HCT116 (cell line): ENCODE measurements at regions not wholly inside any gene's neighbourhood (a gene's known extent, or its start where the extent isn't known, plus 50 kb on each side); places are given as distances from the start of the nearest gene placed in this dataset.

Experiments
- ATAC-seq: fragments of 200-7000 bp; cut with Tn5 transposase; 2 replicates; pipeline ENCODE4 v1.9.1; 2020; ENCODE audit warnings: mild to moderate bottlenecking, moderate library complexity
- BruUV-seq: library from RNA; stranded (reverse); fragments of 400-500 nt; replicated peaks from 2 replicates; lab custom pipeline; 2021; lab: Mats Ljungman, UMichigan
- CTCF ChIA-PET: fragments of 300-600 bp; sonication (Branson Sonifier 250); formaldehyde crosslinking; loops from one replicate; lab custom pipeline; 2021; ENCODE audit warnings: antibody characterized with exemption; lab: Charles Lee
- POLR2A ChIA-PET: fragments of 300-600, 350-600 bp; sonication (Branson Sonifier 250); formaldehyde crosslinking; loops from one replicate; lab custom pipeline; 2021; ENCODE audit warnings: antibody characterized with exemption; lab: Charles Lee
- RAD21 ChIA-PET, 2 experiments: fragments of 300-600 bp; sonication (Branson Sonifier 250); formaldehyde crosslinking; loops; one replicate each; lab custom pipeline; 2023; ENCODE audit warnings: low total read pairs in 2 of 2; ENCODE audit not compliant: uncharacterized antibody in 2 of 2, unreplicated experiment in 2 of 2, low non-redundant PET in 1 of 2; lab: Charles Lee
- DNase-seq: peaks from one replicate; pipeline ENCODE4 v3.0.0-alpha.2; 2010; ENCODE audit warnings: low read depth, low spot score
- H2AFZ ChIP-seq: fragments of 200-600 bp; shearing (Covaris generic), sonication (generic); 2 replicates; pipeline ENCODE4 v1.6.1; 2017; ENCODE audit warnings: low read depth, mixed run types, mixed read lengths, antibody characterized with exemption, low read length; ENCODE audit not compliant: poor library complexity, severe bottlenecking
- H3K27ac ChIP-seq: 2 replicates; pipeline ENCODE4 v1.5.1; 2012; ENCODE audit warnings: low read depth, low read length
- H3K27me3 ChIP-seq: fragments of 200-600 bp; sonication (generic); 2 replicates; pipeline ENCODE4 v1.6.1; 2016; ENCODE audit warnings: mixed run types, low read length, mixed read lengths; ENCODE audit not compliant: insufficient read depth
- H3K36me3 ChIP-seq, 2 experiments: fragments of 200-500 bp in 1 of 2; fragments of 200-600 bp in 1 of 2; sonication (Bioruptor generic) in 1 of 2; sonication (generic) in 1 of 2; 2 replicates each; pipeline versions ENCODE4 v1.5.1 to v1.6.1; 2014 to 2016; ENCODE audit warnings: low read length in 2 of 2, inconsistent platforms in 1 of 2, mixed read lengths in 1 of 2, mixed run types in 1 of 2; ENCODE audit not compliant: insufficient read depth in 2 of 2, control insufficient read depth in 1 of 2
- H3K4me1 ChIP-seq, 2 experiments: fragments of 200-600 bp in 1 of 2; sonication (generic) in 1 of 2; 2 replicates each; pipeline versions ENCODE4 v1.5.1 to v1.6.1; 2012 to 2017; ENCODE audit warnings: low read length in 2 of 2, inconsistent platforms in 1 of 2, mild to moderate bottlenecking in 1 of 2, mixed read lengths in 1 of 2, mixed run types in 1 of 2, moderate library complexity in 1 of 2; ENCODE audit not compliant: insufficient read depth in 2 of 2, control insufficient read depth in 1 of 2
- H3K4me2 ChIP-seq: fragments of 200-600 bp; sonication (generic); 2 replicates; pipeline ENCODE4 v1.6.1; 2017; ENCODE audit warnings: mixed run types, low read length, mixed read lengths
- H3K4me3 ChIP-seq, 2 experiments: fragments of 200-600 bp in 1 of 2; sonication (generic) in 1 of 2; replicated peaks in 1 of 2; 2 replicates each; pipeline ENCODE4 v1.5.1; 2011 to 2016; ENCODE audit warnings: low read length in 2 of 2, control low read depth in 1 of 2, low read depth in 1 of 2, mild to moderate bottlenecking in 1 of 2, mixed read lengths in 1 of 2, mixed run types in 1 of 2
- H3K79me2 ChIP-seq: fragments of 200-600 bp; sonication (generic); 2 replicates; pipeline ENCODE4 v1.6.1; 2017; ENCODE audit warnings: mild to moderate bottlenecking, mixed run types, low read length, moderate library complexity, mixed read lengths; ENCODE audit not compliant: insufficient read depth
- H3K9ac ChIP-seq: fragments of 200-600 bp; sonication (generic); 2 replicates; pipeline ENCODE4 v1.6.1; 2016; ENCODE audit warnings: low read length, mixed read lengths
- H3K9me2 ChIP-seq: fragments of 200-600 bp; sonication (generic), shearing (Covaris generic); 2 replicates; pipeline ENCODE4 v1.6.1; 2017; ENCODE audit warnings: mixed run types, mild to moderate bottlenecking, moderate library complexity; ENCODE audit not compliant: insufficient read depth
- H3K9me3 ChIP-seq, 2 experiments: fragments of 200-500 bp in 1 of 2; fragments of 200-600 bp in 1 of 2; sonication (Bioruptor generic) in 1 of 2; sonication (generic) in 1 of 2; 2 replicates each; pipeline ENCODE4 v1.6.1; 2014 to 2017; ENCODE audit warnings: low read length in 2 of 2, mixed read lengths in 2 of 2, inconsistent platforms in 1 of 2, low read depth in 1 of 2, mild to moderate bottlenecking in 1 of 2, mixed run types in 1 of 2, moderate library complexity in 1 of 2; ENCODE audit not compliant: control insufficient read depth in 1 of 2, insufficient read depth in 1 of 2
- H4K20me1 ChIP-seq: fragments of 200-600 bp; sonication (generic), shearing (Covaris generic); 2 replicates; pipeline ENCODE4 v1.6.1; 2017; ENCODE audit warnings: mixed run types, mild to moderate bottlenecking, moderate library complexity; ENCODE audit not compliant: insufficient read depth
- CBX3 ChIP-seq: IDR thresholded peaks from 2 replicates; pipeline ENCODE4 v1.6.1; 2012; ENCODE audit warnings: low read depth
- EGR1 ChIP-seq: IDR thresholded peaks from 2 replicates; pipeline ENCODE4 v1.6.1; 2012; ENCODE audit warnings: low read depth
- ELF1 ChIP-seq: IDR thresholded peaks from 2 replicates; pipeline ENCODE4 v1.6.1; 2012; ENCODE audit warnings: low read depth, borderline replicate concordance
- EZH2phosphoT487 ChIP-seq: fragments of 200-600 bp; IDR thresholded peaks from 2 replicates; pipeline ENCODE4 v1.6.1; 2018; ENCODE audit warnings: antibody characterized with exemption, borderline replicate concordance
- POLR2AphosphoS5 ChIP-seq: IDR thresholded peaks from 2 replicates; pipeline ENCODE4 v1.6.1; 2011; ENCODE audit warnings: mild to moderate bottlenecking, low read depth, low read length, moderate library complexity
- SIN3A ChIP-seq: IDR thresholded peaks from 2 replicates; pipeline ENCODE4 v1.6.1; 2012; ENCODE audit warnings: low read depth
- SP1 ChIP-seq: IDR thresholded peaks from 2 replicates; pipeline ENCODE4 v1.6.1; 2012; ENCODE audit warnings: low read depth
- SRF ChIP-seq: IDR thresholded peaks from 2 replicates; pipeline ENCODE4 v1.6.1; 2012; ENCODE audit warnings: low read depth
- TCF7L2 ChIP-seq: IDR thresholded peaks from 2 replicates; pipeline ENCODE4 v1.7.0; 2011; ENCODE audit warnings: borderline replicate concordance, inconsistent platforms; ENCODE audit not compliant: insufficient read depth, insufficient read length; ENCODE audit errors: extremely low read depth
- YY1 ChIP-seq: IDR thresholded peaks from 2 replicates; pipeline ENCODE4 v1.6.1; 2011; ENCODE audit warnings: low read length, low read depth, moderate library complexity, mild to moderate bottlenecking; ENCODE audit not compliant: insufficient replicate concordance; ENCODE audit errors: extremely low read depth
- ZNF274 ChIP-seq: fragments of 200-500 bp; sonication (Bioruptor generic); IDR thresholded peaks from 2 replicates; pipeline ENCODE4 v1.6.1; 2014; ENCODE audit warnings: mild to moderate bottlenecking, low read depth, low read length, inconsistent platforms
- intact Hi-C: fragments of 100-400 bp; cut with micrococcal nuclease; formaldehyde crosslinking; loops from 2 replicates; pipeline ENCODE4 v1.10.0; 2022
- TF ChIP-seq, protein P1 (sequence below): IDR thresholded peaks from 2 replicates; pipeline ENCODE4 v1.6.1; 2012; ENCODE audit warnings: low read depth
- TF ChIP-seq, protein P2 (sequence below): IDR thresholded peaks from 2 replicates; pipeline ENCODE4 v1.6.1; 2012
- TF ChIP-seq, protein P3 (sequence below): IDR thresholded peaks from 2 replicates; pipeline ENCODE4 v1.6.1; 2012

DNA sequence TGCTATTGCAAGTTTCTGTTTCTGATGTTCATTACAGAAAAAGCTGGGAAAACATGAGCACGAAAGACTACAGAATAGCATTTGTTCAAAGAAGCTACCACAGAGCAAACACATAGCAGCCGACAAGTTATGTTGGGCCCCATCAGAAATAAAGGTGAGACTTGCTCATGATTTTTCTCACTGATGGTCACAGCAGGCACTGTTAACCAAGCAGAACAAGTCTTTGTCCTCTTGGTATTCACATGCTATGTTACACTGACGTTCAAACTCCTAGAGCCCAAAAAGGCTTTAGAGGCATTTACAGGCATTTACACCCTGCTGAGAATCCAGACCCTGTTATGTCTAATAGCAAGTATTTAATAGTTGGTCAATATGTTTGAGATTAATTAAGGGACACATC is 235.0 kb upstream of the HNMT start:
- no peak overlapping the region for H3K27ac ChIP-seq
- H3K36me3 ChIP-seq = no peaks in the 10 kb centered on the region
- POLR2A ChIA-PET = no interaction called here
- DNase-seq (no peak), ATAC-seq (no peak)
- no peaks in the 10 kb centered on the region for H3K79me2 ChIP-seq
- H3K4me1 ChIP-seq = no peaks in the 10 kb centered on the region
- CTCF ChIA-PET = no interaction called here
- no peaks in the 10 kb centered on the region for H4K20me1 ChIP-seq
- H3K9ac ChIP-seq = no peak overlapping the region
- no peak overlapping the region for H2AFZ ChIP-seq
- no TSS peak for BruUV-seq
- intact Hi-C loops = no loop called here
- H3K9me2 ChIP-seq = no peaks in the 10 kb centered on the region
- RAD21 ChIA-PET = no interaction called here
- no peaks in the 10 kb centered on the region for H3K9me3 ChIP-seq
- H3K4me3 ChIP-seq = no peak overlapping the region
- TF ChIP-seq, protein P1, sequence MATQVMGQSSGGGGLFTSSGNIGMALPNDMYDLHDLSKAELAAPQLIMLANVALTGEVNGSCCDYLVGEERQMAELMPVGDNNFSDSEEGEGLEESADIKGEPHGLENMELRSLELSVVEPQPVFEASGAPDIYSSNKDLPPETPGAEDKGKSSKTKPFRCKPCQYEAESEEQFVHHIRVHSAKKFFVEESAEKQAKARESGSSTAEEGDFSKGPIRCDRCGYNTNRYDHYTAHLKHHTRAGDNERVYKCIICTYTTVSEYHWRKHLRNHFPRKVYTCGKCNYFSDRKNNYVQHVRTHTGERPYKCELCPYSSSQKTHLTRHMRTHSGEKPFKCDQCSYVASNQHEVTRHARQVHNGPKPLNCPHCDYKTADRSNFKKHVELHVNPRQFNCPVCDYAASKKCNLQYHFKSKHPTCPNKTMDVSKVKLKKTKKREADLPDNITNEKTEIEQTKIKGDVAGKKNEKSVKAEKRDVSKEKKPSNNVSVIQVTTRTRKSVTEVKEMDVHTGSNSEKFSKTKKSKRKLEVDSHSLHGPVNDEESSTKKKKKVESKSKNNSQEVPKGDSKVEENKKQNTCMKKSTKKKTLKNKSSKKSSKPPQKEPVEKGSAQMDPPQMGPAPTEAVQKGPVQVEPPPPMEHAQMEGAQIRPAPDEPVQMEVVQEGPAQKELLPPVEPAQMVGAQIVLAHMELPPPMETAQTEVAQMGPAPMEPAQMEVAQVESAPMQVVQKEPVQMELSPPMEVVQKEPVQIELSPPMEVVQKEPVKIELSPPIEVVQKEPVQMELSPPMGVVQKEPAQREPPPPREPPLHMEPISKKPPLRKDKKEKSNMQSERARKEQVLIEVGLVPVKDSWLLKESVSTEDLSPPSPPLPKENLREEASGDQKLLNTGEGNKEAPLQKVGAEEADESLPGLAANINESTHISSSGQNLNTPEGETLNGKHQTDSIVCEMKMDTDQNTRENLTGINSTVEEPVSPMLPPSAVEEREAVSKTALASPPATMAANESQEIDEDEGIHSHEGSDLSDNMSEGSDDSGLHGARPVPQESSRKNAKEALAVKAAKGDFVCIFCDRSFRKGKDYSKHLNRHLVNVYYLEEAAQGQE = no peak
- TF ChIP-seq ELF1 (no peak), EZH2phosphoT487 (no peak), TCF7L2 (no peak), SRF (no peak), ZNF274 (no peak), YY1 (no peak), SIN3A (no peak), EGR1 (no peak), POLR2AphosphoS5 (no peak), CBX3 (no peak), SP1 (no peak)
- TF ChIP-seq, protein P2, sequence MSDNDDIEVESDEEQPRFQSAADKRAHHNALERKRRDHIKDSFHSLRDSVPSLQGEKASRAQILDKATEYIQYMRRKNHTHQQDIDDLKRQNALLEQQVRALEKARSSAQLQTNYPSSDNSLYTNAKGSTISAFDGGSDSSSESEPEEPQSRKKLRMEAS = no peak
- TF ChIP-seq, protein P3, sequence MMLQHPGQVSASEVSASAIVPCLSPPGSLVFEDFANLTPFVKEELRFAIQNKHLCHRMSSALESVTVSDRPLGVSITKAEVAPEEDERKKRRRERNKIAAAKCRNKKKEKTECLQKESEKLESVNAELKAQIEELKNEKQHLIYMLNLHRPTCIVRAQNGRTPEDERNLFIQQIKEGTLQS = no peak
- H3K27me3 ChIP-seq = 0 out of 2 replicates have a peak, but pooled peaks cover 9% of the 10 kb centered on the region
- no peak overlapping the region for H3K4me2 ChIP-seq
